Adrenal gland (tissue), 9 donors: ENCODE measurements at regions not wholly inside any gene's neighbourhood (a gene's known extent, or its start where the extent isn't known, plus 50 kb on each side); places are given as distances from the start of the nearest gene placed in this dataset.

Experiments
- DNase-seq, 7 donors: peaks; one replicate each; pipeline ENCODE4 v3.0.0-alpha.2; 2019 to 2020
- H3K27ac ChIP-seq, 5 donors: fragments of 200-600 bp; sonication (generic) in 4 of 5; 1 replicate in 3 of 5; 2 replicates in 2 of 5; pipeline versions ENCODE4 v1.5.1 to v1.8.0; 2016 to 2020; ENCODE audit warnings: mild to moderate bottlenecking in 1 of 5
- H3K27me3 ChIP-seq: fragments of 200-600 bp; 2 replicates; pipeline ENCODE4 v1.8.0; 2021
- H3K36me3 ChIP-seq, 2 donors: fragments of 200-600 bp; replicated peaks in 1 of 2; 1 replicate in 1 of 2; 2 replicates in 1 of 2; pipeline versions ENCODE4 v1.5.1 to v1.8.0; 2018 to 2022
- H3K4me1 ChIP-seq, 2 donors: fragments of 200-600 bp; replicated peaks in 1 of 2; 1 replicate in 1 of 2; 2 replicates in 1 of 2; pipeline versions ENCODE4 v1.5.1 to v1.8.0; 2018 to 2021
- H3K4me3 ChIP-seq, 4 donors: fragments of 200-600 bp; sonication (generic) in 3 of 4; one replicate each; pipeline ENCODE4 v1.5.1; 2016 to 2018
- H3K9me3 ChIP-seq, 3 donors: fragments of 200-600 bp; sonication (generic) in 1 of 3; replicated peaks in 1 of 3; 1 replicate in 2 of 3; 2 replicates in 1 of 3; pipeline versions ENCODE4 v1.5.1 to v1.8.0; 2016 to 2021
- POLR2A ChIP-seq, 2 donors: fragments of 450-650 bp; IDR thresholded peaks; one replicate each; pipeline ENCODE4 v1.6.1; 2017; ENCODE audit warnings: antibody characterized with exemption in 2 of 2, mild to moderate bottlenecking in 2 of 2, moderate library complexity in 1 of 2
- WGBS, 4 donors: extraction: QIAGEN DNeasy Blood & Tissue Kit in 2 of 4; methylation state at CpG; one replicate each; pipeline versions ENCODE4 v1.1.5 to v1.1.7; 2013 to 2017; 5-methylcytosine and 5-hydroxymethylcytosine counted together
- intact Hi-C, 2 donors: fragments of 100-400 bp; cut with DNase I; formaldehyde crosslinking; loops; one replicate each; pipeline versions ENCODE4 v1.14.1 to v1.15.0; 2022 to 2023
- TF ChIP-seq, protein P1 (sequence below), 6 experiments: fragments of 450-650 bp in 4 of 6; fragments of 200-600 bp in 2 of 6; sonication (generic) in 1 of 6; IDR thresholded peaks; 1 replicate in 5 of 6; 2 replicates in 1 of 6; pipeline versions ENCODE4 v1.5.1 to v1.8.0; 2016 to 2021; ENCODE audit warnings: antibody characterized with exemption in 6 of 6, mild to moderate bottlenecking in 2 of 6, moderate library complexity in 1 of 6
- donor health status: healthy with polysubstance abuse.
- donor health status: Bipolar disorder and iron deficiency.
- donor health status: DM: yes; HTN: yes; CAD: no.
- donor health status: DM: no; HTN: no; CAD: no.
- donor health status: DM: no; HTN: no; CAD: no.

DNA sequence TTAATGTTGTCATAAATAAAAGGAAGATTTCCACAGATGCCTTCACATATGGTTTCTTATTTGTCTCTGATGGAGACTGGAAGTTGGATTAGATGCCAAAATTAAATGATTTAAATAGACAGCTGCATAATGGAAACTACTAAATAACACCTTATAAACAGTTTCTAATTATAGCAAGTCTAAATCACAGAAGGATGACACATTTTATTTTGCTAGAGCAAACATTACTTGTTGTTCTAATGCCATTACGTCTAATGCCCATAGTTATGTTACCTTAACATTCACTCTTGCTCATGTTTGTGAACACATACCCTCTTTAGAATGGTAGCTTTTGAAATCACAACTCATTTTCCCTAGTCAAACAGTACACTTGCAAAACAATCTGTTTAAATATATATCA is 92.8 kb downstream of the ZIC4 start:
- no peaks in the 10 kb centered on the region for H3K9me3 ChIP-seq
- no peak overlapping the region for H3K4me3 ChIP-seq
- no peak for DNase-seq
- no peak for TF ChIP-seq POLR2A (IDR thresholded peaks at IDR 0.05)
- TF ChIP-seq, protein P1, sequence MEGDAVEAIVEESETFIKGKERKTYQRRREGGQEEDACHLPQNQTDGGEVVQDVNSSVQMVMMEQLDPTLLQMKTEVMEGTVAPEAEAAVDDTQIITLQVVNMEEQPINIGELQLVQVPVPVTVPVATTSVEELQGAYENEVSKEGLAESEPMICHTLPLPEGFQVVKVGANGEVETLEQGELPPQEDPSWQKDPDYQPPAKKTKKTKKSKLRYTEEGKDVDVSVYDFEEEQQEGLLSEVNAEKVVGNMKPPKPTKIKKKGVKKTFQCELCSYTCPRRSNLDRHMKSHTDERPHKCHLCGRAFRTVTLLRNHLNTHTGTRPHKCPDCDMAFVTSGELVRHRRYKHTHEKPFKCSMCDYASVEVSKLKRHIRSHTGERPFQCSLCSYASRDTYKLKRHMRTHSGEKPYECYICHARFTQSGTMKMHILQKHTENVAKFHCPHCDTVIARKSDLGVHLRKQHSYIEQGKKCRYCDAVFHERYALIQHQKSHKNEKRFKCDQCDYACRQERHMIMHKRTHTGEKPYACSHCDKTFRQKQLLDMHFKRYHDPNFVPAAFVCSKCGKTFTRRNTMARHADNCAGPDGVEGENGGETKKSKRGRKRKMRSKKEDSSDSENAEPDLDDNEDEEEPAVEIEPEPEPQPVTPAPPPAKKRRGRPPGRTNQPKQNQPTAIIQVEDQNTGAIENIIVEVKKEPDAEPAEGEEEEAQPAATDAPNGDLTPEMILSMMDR (IDR thresholded peaks at IDR 0.05): no peak
- no peaks in the 10 kb centered on the region for H3K36me3 ChIP-seq
- intact Hi-C loops: no loop called here
- H3K27me3 ChIP-seq: no peaks in the 10 kb centered on the region
- WGBS, 4 donors: 52 to 71% (median 59%) methylated on average over 1 of the region's 1 CpG
- H3K27ac ChIP-seq: no peak overlapping the region
- H3K4me1 ChIP-seq: no peaks in the 10 kb centered on the region

DNA sequence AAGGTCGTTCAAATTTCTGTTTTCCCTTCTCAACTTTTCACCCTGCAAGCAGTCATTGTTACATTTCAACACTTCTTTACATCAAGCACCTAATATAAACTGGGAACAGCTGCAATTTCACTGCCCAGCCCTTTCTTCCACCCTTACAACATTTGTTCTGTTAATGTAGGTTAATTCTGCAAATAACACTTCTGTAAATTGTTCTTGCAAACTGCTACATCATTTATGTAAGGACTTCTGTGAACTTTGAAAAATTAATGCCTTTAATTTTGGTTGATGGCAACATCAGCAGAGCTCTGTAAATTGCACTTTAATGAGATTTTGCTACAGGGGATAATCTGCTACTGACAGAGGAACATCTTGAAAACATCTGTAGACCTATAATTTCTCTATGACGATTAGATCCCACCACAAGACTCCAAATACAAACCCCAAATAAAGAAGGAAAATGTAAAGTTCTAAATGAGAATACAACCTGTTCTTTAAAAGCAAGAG is 93.5 kb downstream of the ZIC4 start:
- Histone ChIP-seq H3K27ac (no peak overlapping the region), H3K36me3 (no peaks in the 10 kb centered on the region), H3K4me3 (no peak overlapping the region), H3K9me3 (no peaks in the 10 kb centered on the region), H3K27me3 (no peaks in the 10 kb centered on the region), H3K4me1 (no peaks in the 10 kb centered on the region)
- TF ChIP-seq, protein P1 (IDR thresholded peaks at IDR 0.05): no peak
- no peak for TF ChIP-seq POLR2A (IDR thresholded peaks at IDR 0.05)
- intact Hi-C loops: no loop called here
- WGBS, 4 donors: 25 to 35% (median 30%) methylated on average over 2 of the region's 2 CpGs
- no peak for DNase-seq

DNA sequence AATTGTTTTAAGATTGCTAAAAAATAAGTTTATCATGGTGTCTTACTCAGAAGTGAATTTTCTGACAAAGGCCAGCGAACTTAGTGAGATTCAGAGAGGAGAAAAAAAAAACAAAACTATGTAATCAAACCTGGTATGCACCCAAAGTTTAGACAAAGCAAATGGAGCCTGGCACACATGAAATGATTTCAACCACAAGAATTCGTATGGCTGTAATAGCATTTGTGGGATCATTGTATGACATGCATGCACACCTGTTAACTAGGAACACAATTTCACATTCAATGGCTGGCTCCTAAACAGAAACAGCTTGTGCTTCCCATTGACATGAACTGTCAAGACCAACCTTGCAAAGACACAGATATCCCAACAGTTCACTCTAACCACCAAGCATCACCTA is 94.6 kb downstream of the ZIC4 start:
- H3K4me3 ChIP-seq: no peak overlapping the region
- H3K36me3 ChIP-seq: no peaks in the 10 kb centered on the region
- TF ChIP-seq, protein P1 (IDR thresholded peaks at IDR 0.05): no peak
- no peak for TF ChIP-seq POLR2A (IDR thresholded peaks at IDR 0.05)
- no peaks in the 10 kb centered on the region for H3K4me1 ChIP-seq
- intact Hi-C loops: no loop called here
- 56 to 68% (median 62%) methylated on average over 2 of the region's 2 CpGs for WGBS, 4 donors
- no peak overlapping the region for H3K27ac ChIP-seq
- H3K9me3 ChIP-seq: no peaks in the 10 kb centered on the region
- H3K27me3 ChIP-seq: no peaks in the 10 kb centered on the region
- DNase-seq: no peak

DNA sequence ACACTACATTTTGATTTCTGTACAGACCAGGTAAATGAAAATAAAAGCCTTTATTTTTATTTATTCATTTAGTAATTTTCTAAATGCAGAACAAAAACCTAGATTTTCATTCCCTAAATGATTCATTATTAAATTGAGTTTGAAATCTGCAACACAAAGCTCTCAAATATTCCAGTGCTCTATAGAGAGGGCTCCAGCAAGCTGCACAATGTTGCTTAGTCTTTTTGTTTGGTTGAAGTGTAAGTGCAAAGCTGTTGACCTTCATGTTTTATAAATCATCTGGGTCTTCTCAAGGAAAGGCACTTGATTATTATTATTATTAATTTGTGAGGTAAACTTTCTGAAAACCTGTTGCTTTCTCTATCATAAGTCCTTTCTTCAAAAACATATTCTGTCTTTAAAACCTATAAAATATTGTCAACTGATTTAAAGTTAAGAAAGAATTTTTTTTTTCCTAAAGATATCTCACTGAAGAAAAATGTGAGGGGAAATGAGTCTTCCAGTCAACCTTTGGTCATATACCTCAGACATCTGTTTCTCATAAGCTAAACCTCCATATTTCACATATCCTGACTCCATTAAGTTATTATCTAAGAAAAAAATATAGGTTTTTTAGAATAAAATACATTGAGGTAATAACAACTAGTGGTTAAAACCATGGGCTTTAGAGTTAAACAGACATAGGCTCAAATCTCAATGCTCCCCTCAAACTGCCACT is 100.7 kb downstream of the ZIC4 start:
- H3K9me3 ChIP-seq: no peaks in the 10 kb centered on the region
- no peak overlapping the region for H3K27ac ChIP-seq
- no peaks in the 10 kb centered on the region for H3K27me3 ChIP-seq
- no peaks in the 10 kb centered on the region for H3K4me1 ChIP-seq
- H3K36me3 ChIP-seq: no peaks in the 10 kb centered on the region
- TF ChIP-seq POLR2A (IDR thresholded peaks at IDR 0.05): no peak
- TF ChIP-seq, protein P1 (IDR thresholded peaks at IDR 0.05): no peak
- H3K4me3 ChIP-seq: no peak overlapping the region
- DNase-seq: no peak
- intact Hi-C loops: no loop called here
